ENCODE measurements at regions not wholly inside any gene's neighbourhood (a gene's known extent, or its start where the extent isn't known, plus 50 kb on each side); places are given as distances from the start of the nearest gene placed in this dataset.
"Not testable (repeated sequence)": the region's sequence is repeated elsewhere in the genome, so short reads cannot be mapped to it uniquely, and the experiment has no call there.

DNA sequence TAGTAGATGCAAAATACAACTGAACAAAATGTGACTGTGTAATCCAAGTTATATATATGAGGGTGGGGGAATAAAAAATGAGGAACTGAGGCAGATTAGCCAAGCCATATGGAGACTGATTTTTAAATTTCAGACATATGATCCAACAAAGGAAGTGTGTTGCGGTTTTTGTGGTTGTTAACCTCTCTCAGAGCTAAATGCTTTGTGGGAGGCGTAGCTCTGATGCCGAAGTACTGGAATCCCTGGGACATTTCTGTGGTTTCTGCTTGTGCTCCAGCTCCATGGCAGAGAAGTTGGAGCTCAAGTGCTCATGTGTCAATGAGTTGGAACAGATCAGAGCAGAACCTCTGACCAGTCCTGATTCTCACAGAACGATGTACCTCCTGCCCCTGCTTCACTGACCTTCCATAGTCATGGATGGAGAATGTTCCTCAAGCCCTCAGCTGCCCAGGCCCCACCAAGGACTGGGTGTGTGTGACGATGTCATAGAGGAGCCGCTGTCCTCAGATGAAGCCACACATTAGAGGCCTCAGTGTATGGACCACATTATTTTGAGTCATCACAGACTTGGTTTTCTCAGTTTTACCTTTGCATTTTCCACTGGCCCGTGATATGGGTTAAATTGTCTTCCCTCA is 107.6 kb downstream of the SOX1 start:
- FAIRE-seq (no peak), DNase-seq (ENCODE audit: low spot score) (peak; percentile 84)

DNA sequence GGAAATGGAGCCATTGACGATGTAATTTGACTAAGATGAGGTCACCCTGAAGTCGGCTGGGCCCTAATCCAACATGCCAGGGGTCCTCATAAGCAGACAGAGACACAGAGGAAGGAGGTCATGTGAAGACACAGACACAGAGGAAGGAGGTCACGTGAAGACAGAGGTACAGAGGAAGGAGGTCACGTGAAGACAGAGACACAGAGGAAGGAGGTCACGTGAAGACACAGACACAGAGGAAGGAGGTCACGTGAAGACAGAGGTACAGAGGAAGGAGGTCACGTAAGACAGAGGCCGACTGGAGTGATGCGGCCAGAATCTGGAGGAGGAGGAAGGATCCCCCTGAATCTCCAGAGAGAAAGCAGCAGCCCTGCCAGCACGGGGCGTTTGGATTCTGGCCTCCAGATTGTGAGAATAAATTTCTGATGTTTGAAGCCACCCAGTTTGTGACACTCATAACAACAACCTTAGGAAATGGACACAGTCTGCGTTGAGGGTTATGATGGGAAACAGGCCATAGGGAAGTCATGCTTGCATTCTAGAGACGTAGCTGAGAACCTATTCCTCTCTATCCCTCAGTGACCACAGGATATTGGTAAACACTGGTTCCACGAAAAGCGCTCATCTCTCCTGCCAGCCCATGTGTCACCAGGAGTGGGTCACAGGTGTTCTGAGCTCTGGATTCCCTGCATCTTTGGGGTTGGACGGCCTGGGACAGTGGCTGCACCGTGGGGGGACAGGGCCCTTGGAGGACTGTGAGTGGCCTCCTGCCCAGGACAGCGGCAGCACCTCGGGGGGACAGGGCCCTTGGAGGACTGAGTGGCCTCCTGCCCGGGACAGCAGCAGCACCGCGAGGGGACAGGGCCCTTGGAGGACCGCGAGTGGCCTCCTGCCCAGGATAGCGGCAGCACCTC is 108.5 kb downstream of the SOX1 start:
- no peak for FAIRE-seq

DNA sequence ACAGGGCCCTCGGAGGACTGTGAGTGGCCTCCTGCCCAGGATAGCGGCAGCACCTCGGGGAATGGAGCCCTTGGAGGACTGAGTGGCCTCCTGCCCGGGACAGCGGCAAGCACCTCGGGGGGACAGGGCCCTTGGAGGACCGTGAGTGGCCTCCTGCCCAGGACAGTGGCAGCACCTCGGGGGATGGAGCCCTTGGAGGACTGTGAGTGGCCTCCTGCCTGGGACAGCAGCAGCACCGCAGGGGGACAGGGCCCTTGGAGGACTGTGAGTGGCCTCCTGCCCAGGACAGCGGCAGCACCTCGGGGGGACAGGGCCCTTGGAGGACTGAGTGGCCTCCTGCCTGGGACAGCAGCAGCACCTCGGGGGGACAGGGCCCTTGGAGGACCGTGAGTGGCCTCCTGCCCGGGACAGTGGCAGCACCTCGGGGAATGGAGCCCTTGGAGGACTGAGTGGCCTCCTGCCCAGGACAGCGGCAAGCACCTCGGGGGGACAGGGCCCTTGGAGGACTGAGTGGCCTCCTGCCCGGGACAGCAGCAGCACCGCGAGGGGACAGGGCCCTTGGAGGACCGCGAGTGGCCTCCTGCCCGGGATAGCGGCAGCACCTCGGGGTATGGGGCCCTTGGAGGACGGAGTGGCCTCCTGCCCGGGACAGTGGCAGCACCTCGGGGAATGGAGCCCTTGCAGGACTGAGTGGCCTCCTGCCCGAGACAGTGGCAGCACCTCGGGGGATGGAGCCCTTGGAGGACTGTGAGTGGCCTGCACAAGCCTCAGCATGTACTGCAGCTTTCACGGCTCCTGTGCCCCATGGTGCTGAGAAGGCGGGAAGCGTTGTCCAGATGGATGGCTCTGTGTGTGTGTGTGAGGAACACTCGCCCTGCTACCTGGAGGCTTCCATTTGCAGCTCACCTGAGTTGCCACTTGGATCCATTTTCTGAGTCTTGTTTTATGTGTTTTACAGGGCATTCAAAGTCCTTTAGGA is 109.5 kb downstream of the SOX1 start:
- not testable (repeated sequence) for FAIRE-seq; DNase-seq (ENCODE audit: low spot score)

More for the DNA sequence above, 108.5 kb downstream of the SOX1 start:
- no peak for DNase-seq (ENCODE audit: low spot score)

DNA sequence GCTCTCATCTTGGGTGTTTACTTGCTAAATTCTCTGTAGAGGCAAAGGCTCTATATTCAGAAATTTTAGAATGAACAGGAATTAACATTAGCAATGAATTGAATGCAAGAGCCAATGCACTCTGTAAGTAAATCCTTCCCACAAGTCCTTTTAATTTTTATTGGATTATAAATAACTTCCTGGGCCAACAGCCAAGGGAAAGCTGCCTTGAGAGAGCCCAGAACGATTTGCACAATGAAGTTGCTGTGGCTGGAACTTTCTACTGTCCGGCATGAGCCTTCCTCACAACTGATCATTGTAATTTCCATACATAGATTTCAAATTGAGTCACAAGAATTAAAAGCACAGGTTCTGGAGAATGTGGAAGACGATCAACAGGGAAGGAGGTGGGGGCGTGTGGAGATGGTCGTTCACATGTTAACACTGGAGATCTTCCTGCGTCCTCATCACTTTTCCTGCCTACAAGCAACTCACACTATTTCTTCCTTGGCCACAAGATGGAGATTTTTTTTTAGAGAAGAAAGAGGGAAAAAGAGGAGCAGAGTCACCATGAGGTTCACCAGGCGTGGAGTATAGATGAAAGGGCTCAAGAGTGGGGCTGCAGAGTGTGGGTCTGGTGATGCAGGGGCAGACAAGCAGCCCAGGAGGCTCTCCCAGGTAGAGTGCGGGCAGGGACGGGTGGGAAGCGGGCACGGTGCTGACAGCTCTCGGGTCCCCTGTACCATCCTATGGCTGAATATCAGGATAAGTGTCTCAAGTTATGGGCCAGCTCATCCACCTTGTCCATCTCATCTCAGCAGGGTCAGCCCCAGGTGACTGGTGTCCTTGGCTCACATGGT is 110.7 kb downstream of the SOX1 start:
- no peak for DNase-seq (ENCODE audit: low spot score)
- no peak for FAIRE-seq

DNA sequence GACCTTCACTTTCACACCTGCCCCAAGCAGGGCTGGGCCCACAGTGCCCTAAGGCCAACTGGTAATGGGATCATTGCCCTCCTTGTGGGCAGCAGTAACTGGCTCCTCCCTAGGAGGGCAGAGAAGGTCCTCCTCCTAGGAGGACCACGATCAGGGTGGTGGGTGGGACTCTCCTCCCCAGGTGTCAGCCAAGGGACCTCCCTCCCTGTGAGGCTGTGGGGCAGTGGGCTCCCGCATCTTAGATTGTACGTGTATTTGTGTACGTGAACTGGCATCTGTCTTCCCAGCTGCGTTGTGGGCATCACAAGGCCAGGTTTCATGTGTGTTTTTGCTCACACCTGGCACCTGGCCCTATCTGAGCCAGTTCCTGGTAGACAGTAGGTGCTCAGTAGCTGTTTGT is 111.8 kb downstream of the SOX1 start:
- DNase-seq (ENCODE audit: low spot score), result no peak

DNA sequence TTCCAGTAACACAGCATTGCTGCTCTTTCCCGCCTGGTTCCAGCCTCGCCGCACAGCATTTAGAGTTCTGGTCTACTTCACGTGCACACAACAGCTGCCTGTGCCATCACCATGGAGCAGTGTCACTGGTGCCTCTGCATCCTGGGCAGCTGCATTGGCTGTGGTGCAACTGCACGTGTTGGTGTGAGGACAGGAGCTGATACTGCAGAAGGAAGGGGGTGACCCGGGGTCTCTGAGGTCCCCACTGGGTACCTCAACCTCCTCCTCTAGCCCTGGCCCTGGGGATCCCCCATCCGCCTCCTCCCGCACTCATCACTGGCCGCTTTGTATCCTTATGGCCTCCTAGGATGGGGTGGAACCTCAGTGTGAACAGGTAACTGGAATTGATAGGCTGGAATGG is 112.5 kb downstream of the SOX1 start:
- no peak for DNase-seq (ENCODE audit: low spot score)
- no peak for FAIRE-seq

More for the DNA sequence above, 111.8 kb downstream of the SOX1 start:
- FAIRE-seq, result no peak

DNA sequence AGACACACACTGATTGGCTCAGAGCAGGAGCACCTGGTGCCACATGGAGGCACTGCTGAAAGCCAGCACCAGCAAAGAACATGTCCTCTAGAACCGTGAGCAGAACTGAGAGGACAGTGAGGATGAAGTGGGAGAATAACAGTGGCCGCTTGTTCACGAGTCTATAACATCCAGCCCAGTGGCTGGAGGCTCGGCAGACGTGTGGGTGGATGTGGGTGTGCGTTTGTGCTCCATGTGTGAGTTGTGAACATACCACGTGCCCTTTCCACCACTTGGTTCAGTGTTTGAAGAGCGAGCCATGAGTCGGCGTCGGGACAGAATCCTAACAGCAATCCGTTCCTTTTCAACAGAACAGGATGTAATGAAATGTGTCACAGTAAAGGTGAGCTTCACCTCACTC is 113.0 kb downstream of the SOX1 start:
- no peak for FAIRE-seq
- no peak for DNase-seq (ENCODE audit: low spot score)

DNA sequence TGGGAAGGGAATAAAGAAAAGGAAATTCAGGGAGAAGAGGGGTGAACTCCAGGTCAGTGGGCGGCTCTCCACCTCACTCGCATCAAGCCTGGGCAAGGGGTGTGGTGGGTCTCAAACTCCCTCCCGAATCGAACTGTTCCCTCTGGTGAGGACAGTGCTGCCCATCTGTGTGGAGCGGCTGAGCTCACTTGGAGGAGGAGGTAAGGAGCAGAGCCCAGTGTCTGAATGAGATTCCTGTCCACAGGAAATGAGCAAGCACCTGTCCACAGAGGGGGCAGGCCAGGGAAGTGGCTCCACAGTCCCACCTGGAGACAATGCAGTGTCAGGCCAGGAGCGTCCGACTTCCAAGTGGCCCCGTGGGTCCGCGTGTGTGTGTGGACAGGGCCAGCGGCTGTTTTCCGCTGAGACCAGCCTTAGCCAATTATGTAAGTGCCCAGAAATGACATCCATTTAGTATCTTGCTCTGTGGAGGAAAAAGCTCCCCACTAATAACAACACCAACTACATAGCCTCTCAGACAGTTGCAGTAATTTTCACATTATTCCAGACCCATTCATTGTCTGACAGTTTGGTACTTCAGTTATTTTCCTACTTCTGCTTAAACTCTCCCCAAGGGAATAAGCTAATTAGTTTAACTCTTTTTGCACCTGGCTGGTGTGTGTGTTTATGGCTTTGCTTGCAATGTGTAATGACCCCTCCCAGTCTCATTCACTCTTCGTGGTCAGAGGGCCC is 114.6 kb downstream of the SOX1 start:
- DNase-seq (ENCODE audit: low spot score) (no peak), FAIRE-seq (no peak)

DNA sequence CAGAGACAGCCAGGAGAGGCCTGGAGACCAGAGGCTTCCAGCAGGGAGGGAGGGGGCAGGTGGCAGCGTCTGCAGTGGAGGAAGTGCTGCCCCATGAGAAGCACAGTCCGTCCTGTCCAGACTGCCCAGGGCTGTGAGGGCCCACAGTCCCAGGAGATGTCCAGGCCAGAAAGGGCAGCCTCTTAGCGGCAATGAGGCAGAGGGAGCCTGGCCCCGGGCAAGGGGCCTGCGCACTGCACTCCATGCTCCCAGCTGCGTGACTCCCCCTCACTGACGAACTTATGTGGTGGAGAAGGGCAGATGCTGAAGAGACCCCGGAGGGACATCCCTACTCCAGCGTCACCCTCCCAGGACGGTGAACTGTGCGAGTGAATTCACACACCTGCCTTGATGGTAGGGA is 115.3 kb downstream of the SOX1 start:
- DNase-seq (ENCODE audit: low spot score) (no peak), FAIRE-seq (no peak)

DNA sequence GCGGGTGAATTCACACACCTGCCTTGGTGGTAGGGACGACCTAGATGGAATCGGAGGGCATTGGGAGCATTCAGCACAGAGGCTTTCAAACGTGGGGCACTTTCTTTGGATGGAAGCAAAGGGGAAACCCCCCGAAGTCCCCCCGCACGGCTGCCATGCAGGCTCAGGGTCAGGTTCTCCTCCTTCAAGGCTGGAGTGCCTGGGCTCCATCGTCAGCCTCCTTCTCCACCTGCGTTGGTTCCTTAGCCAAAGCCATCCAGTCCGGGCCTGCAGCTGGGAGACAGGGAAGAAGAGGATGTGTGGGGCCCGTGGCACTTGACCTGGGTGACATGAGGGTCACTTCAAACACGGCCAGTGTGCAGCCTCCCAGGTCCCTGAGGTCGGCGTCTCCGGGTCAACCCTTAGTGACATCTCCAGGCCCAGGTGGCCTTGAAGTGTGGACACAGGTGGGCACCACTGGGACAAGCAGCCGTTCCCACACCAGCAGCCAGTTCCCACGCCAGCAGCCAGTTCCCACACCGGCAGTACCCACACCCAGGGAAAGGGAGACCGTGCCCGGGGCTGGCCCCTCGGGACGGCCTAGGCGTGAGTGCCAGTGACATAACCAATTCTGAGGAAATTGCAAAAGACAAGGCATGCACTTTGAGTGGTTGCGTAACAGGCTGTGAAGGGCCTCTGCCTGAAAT is 116.0 kb downstream of the SOX1 start:
- FAIRE-seq, result no peak

DNA sequence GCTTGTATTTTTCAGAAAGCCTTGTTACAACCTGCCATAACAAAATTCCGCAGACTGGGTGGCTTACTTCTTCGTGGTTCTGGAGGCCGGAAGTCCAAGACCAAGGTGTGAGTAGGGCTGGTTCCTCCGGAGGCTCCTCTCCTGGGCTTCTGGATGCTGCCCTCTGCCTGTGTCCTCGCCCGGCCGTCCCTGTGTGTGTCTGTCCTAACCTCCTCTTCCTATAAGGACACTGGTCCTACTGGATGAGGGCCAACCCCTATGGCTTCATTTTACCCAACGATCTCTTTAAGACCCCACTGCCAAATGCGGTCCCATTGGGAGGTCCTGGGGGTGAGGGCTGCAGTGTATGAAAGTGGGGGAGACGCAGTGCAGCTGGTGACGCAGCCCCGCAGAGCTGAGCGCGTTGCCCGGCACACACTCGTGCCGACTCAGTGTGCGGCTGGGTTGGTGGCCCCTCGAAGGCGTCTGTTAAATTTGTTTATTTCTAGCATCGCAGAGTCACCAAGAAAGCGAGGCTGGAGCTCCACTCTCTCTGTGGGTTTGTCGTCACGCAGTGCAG is 116.7 kb downstream of the SOX1 start:
- DNase-seq (ENCODE audit: low spot score) (no peak), FAIRE-seq (no peak)

More for the DNA sequence above, 116.0 kb downstream of the SOX1 start:
- DNase-seq (ENCODE audit: low spot score), result no peak

DNA sequence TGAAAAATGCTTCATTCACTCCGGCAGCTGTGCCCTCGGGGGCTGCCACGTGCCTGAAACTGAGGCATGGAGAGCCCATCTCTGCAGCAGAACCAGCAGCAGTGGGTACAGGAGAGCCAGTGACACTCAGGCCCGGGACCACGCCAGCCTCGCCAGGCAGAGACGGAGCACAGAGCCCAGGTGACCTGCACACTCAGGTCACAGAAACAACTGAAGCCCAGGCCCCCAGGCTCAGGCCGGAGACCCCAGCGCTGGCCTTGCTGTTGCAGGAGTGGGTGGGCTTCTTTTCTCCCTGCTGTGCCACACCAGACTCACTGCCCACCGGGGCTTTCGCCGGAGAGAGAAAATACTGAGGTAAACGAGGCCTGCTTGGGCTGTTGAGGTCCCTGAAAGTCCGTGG is 117.3 kb downstream of the SOX1 start:
- DNase-seq (ENCODE audit: low spot score), result no peak
- no peak for FAIRE-seq

DNA sequence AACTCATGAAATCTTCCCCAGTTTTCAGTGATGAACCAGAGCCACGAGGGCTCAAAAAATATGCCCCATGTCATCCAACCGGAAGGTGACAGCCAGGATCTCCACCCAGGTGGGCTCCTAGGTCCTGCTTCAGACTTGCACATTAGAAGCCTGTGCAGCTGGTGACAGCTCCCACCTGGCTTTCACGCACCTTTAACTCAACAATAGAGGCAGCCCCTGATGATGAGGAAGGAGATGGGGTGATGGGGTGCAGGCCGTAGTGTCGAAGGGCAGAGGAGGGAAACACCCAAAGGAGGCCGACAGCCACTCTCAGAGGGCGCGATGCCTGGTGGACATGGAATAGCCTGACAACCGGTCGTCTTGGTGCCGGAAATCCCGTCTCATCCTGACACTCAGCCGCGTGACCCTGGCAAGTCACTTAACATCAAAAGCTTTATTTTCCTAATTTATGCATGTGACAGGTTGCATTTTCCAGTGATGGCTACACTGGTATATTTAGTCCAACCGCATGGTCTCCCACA is 118.0 kb downstream of the SOX1 start:
- FAIRE-seq, result no peak
- no peak for DNase-seq (ENCODE audit: low spot score)

DNA sequence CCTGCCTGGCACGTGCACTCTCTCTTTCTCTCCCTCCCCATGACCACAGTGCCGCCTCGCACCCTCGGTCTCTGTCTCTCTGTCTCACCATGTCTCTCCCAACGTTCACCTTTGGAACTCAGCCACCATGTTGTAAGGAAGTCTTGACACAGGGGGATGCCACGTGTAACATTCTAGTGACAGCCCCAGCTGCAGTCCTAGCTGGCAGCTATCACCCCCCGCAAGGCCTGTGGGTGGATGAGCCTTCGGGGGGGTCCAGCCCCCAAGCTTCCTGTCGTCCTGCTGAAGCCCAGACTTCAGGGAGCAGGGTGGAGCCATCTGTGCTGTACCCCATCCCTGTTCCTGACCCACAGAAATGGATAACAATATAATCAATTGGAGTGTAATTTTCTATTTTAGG is 118.5 kb downstream of the SOX1 start:
- no peak for DNase-seq (ENCODE audit: low spot score)
- FAIRE-seq, result no peak

DNA sequence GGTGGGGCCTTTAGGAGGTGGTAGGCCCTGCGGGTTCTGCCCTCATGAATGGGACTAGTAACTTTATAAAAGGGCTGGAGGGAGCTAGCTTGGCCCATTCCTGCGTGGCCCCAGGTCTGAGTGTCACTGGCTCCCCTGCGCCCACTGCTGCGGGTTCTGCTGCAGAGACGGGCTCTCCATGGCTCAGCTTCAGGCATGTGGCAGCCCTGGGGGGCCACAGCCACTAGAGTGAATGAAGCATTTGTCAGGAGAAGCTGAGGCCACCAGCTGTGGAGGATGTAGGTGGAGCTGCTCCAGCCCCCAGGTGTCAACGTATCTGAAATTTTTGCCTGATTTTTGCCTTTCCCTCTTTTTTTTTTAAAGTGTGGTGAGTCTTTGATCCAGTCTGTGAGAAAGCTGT is 119.1 kb downstream of the SOX1 start:
- DNase-seq (ENCODE audit: low spot score) (no peak), FAIRE-seq (no peak)

DNA sequence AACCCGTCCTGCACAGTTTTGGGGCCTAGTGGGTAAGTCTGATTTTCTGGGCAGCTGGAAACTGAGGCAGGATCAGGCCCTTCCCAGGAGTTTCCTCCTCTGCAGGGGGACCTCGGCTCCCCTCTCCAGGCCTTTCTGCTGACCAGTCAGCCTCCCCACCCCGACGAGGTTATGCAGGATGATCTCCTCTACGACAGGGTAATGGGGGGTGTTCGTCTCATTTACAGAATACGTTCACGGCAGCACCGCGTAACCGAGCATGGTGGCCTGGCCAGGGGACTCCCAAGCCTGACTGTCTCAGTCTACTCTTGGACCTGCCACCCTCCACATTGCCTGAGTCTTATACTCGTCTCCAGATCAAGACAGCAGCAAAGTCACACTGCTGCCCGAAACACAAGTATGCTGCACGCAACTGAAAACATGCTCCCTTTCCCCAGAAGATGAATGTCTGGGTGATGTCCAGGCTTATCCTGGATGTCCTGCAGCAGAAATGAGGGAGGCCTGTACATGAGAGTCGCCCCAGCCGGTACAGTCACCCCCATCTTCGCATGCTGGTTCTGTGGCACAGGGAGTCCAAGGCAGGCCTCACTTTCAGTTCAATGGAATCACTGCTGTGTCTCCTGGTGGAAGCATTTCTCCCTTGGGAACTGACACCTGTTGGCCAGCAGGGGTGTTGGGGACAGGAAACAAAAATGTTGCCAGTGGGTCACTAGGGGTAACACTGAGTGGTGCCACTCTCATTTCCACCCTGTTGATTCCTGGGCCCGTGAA is 120.8 kb downstream of the SOX1 start:
- FAIRE-seq (no peak), DNase-seq (ENCODE audit: low spot score) (no peak)

DNA sequence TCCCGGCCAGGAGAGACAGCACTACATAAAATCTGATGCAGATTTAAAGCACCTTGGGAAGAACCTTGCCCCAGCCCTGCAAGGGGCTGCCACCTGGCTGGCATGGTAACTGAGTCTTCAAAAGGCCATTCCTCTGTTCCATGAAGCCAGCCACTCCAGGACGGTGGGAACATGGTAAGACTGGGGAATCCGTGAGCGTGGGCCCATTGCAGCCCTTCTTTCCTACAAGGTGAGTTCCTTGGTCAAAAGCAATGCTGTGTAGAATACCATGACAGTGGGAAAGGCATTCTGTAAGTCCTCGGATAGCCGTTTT is 121.3 kb downstream of the SOX1 start:
- no peak for FAIRE-seq
- DNase-seq (ENCODE audit: low spot score), result no peak

DNA sequence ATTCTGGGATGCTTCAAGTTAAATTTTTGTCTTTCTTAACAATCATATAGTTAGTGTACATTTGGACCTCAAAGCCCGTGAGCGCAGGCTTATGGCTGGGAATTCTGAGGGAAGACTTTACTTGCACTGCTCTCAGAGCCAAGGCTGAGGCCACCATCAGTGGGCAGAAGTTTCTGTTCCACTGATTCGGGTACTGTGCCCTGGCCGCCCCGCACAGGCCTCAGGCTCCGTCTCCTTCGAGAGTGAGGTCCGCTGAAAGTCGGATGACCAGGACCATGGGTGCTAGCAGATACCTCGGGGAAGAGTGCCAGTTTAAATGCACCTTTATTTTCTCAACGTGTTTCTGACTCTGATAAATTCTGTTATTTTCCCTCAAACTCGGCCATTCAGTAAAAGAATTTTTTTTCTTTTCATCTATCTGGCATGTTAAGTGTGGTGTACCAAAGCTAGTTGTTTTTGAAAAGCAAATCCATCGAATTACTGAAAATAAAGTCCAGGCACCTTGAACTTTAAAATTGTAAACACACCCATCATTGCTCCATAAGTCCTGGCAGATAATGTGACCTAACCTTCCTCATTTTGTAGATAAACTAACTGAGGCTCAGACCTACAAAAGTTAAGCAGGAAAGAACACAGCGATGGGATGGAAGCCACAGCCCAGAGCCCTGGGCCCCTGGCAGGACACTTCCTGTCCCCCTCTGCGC is 126.7 kb downstream of the SOX1 start:
- no peak for FAIRE-seq

More for the DNA sequence above, 126.7 kb downstream of the SOX1 start:
- no peak for DNase-seq (ENCODE audit: low spot score)

All from RCC 7860 (cell line).